ENCODE measurements at regions not wholly inside any gene's neighbourhood (a gene's known extent, or its start where the extent isn't known, plus 50 kb on each side); places are given as distances from the start of the nearest gene placed in this dataset.
"Not testable (repeated sequence)": the region's sequence is repeated elsewhere in the genome, so short reads cannot be mapped to it uniquely, and the experiment has no call there.

DNA sequence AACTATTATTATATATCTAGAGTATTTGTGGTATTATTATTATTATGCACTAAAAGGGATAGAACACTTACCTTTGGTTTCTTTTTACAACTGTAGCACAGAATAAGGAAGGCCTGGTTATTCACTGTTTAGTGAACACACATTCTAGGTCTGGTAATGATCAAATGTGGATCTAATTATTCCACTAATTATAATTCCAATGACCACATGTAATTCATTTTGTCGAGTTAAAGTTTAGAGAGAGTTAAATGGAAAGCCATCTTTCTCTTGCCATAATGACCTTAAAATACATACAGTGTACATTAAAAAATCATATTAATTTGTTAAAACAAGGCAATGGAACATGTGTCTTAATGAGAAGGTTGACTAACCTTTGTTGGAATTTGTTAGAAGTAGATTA, 147.8 kb downstream of the SEM1 start:
- DNase-seq (ENCODE audit: low read depth): no peak

DNA sequence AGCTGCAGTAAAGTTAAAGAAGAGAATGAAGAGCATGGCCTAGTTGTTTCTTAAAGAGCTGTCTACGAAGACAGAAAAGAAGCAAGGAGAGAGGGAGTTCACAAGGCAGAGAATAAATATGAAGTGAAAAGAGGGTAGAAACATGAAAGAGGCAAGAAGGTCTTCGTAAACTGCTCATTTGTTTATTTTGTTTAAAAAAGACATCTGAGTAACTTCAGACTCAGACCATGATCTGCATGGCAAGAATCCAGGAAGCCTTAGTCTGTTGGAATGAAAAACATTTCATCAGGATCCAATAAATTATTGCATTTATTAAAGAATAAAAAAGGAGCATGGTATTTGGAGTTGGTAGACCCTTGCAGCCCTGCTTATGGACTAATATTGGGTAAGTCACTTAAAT, 151.1 kb downstream of the SEM1 start:
- no peak for DNase-seq (ENCODE audit: low read depth)

DNA sequence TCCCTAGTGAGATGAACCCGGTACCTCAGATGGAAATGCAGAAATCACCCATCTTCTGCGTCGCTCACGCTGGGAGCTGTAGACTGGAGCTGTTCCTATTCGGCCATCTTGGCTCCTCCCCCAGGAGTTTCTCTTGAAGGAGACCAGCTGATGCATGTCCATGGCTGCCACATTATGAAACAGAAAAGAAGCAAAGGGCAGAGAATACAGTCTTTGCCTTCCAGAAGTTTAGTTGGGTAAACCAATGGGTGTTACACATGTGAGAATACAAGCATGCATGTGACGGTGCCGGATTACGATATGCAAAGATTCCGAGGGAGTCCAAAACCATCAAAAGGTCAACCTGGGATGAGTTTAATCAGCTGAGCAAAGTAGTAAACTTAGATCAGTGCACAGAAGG, 151.6 kb downstream of the SEM1 start:
- DNase-seq (ENCODE audit: low read depth): no peak

DNA sequence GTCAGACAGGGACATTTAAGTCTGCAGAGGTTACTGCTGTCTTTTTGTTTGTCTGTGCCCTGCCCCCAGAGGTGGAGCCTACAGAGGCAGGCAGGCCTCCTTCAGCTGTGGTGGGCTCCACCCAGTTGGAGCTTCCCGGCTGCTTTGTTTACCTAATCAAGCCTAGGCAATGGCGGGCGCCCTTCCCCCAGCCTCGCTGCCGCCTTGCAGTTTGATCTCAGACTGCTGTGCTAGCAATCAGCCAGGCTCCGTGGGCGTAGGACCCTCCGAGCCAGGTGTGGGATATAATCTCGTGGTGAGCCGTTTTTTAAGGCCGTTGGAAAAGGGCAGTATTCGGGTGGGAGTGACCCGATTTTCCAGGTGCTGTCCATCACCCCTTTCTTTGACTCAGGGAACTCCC, 152.0 kb downstream of the SEM1 start:
- DNase-seq (ENCODE audit: low read depth): not testable (repeated sequence)

DNA sequence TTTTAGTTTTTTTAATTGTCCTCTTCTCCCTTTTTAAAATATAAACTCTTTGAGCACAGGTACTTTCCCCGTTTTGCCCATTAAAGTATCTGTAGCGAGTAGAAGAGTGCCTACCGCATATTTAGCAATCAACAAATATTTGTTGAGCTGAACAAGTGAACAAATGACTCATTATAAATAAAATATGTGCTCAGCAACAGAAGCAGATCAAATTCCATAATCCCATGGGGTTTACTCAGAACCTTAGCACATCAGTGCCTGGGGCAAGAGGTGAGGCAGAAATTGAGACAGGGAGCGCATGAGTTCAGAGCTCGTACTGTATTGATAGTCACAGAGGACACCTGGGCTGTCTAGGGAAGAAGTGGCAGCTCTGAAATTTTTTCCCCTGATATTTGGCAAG, 161.0 kb downstream of the SEM1 start:
- DNase-seq (ENCODE audit: low read depth): no peak

DNA sequence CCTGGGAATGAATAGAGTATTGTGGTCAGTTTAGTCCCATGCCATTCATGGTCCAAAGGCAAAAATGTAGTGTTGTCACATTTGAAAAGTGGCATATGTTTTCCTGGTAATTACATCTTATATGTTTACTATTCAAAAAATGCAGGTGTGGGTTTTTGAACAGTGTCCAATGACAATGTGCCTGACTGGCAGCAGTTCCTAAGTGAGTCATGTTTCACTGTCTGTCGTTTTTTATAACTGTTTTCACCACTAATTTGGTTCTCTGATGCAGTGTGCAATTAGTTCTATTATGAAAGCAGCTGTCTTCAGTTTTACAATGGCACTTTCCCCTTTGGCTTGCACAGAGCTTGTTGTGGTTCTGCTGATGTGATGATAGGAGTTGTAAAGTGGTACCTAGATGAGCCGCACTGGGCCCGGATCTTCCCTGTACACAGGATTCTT, 162.3 kb downstream of the SEM1 start:
- no peak for DNase-seq (ENCODE audit: low read depth)

DNA sequence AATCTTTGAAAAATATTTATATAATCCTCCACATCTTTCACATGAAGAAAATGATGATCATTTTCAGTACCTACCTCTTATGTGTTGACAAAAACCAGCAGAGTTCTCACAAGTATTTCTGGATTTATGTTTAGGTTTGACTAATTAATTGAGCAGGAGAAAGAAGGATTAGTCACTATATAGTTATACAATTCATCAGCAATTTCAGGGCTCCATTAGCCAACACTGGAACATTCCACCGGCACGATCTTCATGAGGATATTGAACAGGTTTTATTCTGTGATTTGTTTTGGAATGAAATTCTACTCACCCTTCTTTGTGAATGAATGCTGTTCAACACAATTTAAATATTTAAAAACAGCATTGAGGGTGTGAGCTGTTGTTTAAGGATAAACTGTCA, 163.2 kb downstream of the SEM1 start:
- no peak for DNase-seq (ENCODE audit: low read depth)

DNA sequence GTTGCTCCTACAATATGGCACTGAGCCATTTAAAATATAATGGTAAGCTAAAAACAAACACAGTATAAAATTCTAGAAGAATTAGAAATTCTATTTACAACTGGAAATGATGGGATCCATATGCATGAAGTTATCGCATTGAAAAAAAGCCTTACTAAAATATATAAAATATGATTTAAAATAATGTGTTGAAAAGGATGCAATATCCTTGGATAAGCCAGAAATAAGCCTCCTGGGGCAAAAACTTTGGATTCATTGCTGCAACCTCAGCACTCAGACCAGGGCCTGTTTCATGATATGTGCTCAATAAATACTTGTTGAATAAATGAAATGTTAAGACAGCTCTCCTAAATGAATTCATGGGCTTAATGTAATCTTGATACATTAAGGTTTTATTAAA, 170.2 kb downstream of the SEM1 start:
- DNase-seq (ENCODE audit: low read depth): no peak

DNA sequence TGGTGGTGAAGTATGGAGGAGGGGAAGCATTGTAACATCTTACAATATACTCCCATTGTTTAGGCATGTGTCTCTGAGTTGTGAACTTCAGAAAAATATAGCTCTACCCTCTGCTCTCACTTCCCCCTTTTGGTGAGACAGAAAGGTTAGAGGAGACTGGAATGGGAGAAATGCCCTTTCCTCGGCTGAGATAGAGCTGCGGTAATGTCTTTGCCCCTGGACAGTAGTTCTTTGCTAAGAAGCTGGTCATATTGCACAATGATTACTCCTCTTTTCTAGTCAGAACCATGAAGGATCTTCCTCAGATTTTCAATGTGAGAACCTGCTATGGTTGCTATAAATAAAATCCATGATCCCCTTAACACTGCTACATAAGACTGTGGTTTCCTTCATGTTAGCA, 171.0 kb downstream of the SEM1 start:
- DNase-seq (ENCODE audit: low read depth): no peak

DNA sequence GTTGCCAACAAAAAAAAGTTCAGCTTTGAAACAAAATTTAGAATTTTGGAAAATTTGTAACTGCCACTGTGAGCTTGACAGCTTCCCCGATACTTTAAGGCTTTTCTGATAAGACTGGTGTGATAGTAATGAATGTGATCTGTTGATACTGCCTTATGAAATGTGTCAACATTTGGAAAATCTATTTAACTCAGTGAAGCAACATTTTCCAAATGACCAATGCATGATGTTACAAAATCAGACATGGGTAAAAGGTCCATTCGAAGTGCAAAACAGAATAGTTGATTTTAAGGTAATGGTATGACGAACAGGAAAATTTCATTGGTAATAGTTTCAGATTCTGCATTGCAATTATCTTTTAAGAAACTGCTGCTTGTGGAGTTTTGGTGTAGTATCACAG, 175.4 kb downstream of the SEM1 start:
- no peak for DNase-seq (ENCODE audit: low read depth)

DNA sequence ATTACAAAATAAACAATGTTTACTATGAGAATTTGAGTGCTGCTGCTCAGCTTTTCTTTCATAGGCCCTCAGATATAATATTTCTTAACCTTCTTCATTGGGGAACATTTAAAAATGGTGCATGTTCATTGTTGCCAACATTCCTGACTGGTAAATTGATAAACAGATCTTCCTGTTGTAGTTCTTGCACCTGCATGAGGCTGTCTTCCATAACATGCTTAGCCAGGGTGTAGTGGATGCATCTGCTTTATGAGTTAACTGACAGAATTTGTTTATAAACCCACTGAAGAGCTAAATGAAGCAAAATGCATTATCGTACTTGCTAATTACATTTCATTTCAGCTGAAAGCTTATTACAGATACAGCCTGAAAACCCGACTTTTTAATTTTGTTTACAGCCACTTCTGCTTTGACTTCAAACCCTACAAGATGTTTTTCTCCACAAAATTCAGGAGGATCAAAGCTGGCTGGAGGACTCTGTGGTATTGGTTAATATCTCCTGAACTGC, 177.2 kb downstream of the SEM1 start:
- DNase-seq (ENCODE audit: low read depth): no peak

DNA sequence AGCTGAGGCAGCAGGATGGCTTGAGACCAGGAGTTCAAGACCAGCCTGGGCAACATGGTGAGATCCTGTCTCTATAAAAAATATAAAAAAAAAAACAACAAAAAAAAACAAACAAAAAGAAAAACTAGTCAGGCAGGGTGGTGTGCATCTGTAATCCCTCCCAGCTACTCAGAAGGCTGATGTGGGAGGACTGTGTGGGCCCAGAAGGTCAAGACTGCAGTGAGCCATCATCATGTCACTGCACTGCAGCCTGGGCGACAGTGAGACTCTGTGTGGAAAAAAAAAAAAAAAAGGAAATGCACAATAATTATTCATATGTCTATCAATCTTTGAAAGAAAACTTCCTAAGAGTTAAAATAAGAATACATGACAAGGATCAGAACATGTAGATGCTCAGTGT, 178.3 kb downstream of the SEM1 start:
- DNase-seq (ENCODE audit: low read depth): no peak

DNA sequence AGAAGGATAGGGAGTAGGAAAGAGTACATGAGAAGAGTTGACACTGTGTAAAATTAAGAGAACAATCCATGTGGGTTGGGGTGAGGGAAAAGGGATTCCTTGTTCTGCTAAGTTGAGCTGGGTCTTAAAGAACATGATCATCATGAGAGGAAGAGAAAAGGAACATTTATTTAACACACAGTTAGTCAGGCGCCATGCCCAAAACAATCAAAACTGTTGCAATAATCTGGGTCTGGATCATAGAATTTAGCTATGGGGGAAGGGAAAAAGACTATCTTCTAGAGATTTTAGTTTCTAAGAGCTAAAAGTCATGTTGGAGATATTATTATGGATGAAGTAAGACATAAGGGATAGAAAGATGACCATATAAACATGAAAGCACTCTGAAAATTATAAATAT, 178.9 kb downstream of the SEM1 start:
- no peak for DNase-seq (ENCODE audit: low read depth)

DNA sequence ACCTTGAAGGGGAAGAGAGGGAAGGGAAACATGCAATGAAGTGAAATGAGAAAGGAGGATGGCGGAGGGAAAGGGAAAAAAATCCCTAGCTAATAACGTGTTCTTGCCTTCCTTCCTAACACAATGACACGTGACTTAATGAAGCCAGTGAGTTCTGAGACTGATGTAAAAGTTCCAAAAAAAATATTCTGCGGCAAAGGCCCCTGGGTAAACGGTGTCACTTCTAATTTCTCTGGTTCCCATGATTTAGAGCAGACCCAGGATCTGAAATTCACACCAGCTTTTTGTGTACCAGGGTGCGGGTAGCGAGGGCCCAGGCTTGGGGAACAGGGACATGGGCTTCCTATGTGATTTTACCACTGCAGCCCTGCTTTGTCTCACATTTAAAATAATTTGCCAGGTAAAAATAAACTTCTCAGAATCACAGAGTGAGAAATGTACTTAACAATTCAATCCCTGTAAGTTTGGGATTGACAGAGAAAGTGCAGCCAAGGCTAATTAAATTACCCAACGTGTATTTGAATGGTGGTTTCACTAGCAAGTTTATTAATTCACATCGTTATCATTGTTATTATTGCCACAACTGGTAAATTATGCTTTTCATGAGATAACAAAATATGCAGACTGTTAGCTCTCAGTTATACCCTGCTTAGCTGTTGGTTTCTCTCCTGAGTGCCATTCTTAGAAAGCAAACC, 182.4 kb downstream of the SEM1 start:
- DNase-seq (ENCODE audit: low read depth): no peak

DNA sequence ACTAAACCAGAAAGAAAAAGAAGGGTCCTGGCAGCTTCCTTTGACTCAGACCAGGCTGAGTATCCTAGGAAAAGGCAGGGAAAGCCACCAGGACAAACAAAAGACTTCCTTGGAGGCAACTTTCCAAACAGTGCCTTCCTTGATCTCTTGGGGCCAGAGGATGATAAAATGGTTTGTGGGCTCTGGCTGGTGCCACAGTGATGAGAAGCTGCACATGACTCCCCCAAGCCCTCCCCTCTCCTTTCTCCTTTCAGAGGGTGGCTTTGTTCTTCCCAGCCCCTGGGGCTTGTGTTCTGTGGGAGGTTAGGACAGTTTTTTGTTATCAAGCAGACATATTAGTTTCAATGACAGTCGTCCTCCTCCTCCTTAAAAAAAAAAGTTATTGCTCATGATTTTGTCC, 183.2 kb downstream of the SEM1 start:
- no peak for DNase-seq (ENCODE audit: low read depth)

DNA sequence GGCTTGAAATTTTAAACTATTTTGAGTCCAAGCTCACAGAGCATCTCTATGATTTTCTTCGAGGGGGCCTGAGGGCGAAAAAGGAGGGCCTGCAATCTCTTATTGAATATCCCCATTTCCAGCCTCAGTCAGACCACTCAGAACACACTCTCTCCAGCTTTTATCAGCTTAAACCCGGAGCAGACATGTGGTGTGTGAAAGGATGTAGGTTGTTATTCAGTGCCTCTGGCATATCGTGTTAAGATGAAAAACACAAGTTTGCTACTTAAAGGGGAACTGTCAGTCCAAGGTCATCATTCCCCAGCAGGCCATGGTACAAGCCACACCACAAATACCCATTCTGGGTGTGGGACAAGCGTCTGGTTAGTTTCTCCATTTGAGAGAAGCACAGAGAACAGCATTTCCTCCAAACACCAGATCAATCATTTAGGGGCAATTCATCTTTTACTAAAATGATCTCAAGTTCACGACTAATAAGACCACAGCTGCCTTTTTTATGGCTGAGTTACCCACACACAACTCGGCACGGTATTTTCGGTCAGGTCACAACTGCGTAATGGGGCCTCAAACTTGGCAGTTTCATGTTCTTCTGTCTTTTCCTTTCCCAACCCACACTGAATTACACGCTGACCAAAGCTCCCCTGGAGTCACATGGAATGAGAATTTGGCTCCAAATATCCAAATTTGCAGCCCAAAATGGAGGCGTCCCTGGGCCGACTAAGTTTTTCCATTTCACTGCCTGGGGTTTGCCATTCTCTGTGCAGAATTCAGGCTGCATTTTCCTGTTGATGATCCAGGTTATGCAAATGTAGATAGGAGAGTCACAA, 188.4 kb downstream of the SEM1 start:
- peak; percentile 65 for DNase-seq (ENCODE audit: low read depth)

DNA sequence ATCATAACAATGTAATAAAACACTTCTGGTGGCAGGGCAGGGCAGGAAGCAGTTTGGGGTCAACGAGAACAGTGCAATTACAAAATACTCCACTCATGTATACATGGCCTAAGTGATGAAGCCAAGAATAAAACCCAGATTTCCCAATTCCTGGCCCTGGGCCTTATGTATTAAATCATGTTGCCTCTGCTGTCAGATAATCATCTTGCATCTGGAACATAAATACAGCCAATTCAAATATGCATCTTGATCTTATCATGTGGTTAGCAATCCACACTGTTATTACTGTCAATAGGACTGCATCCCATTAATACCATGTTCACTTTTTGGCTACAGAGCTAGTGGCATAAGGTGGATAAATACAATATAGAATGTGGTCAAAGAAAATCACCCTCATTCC, 186.5 kb upstream of the SLC25A13 start:
- no peak for DNase-seq (ENCODE audit: low read depth)

DNA sequence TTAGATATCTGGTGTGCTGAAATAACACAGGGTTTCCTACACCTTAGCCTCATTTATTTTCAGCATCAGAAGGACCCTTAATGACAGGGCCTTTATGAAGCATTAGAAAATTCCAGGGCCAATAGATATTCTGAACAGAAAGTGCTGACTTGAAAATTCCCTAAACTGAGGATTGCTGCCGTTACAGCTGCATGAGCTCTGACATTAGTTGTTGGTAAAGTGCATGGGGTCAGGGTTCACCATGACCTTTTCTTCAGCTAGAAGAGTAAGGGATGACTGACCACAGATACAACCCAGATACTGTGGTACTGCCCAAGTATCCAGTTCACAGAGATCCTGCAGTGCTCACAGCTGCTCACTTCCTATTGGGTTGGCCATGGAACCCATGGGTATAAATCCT, 181.7 kb upstream of the SLC25A13 start:
- DNase-seq (ENCODE audit: low read depth): no peak

DNA sequence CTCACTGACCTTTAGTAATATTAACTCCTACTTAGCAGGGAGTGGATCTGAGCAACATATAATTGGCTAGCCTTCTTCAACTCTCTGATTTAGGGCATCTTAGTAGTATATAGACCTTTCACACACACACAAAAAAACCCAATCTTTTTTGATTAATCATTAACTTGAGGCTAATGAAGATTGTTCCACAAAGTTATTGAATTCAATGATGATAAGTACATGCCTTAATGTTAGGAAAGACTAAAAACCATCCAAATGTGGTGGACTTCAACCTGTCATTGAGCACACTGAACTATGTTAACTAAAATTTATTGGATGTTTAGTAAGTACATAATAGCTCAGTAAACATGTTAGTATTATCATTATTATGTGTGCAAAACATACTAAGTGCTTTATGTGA, 179.4 kb upstream of the SLC25A13 start:
- DNase-seq (ENCODE audit: low read depth): no peak

DNA sequence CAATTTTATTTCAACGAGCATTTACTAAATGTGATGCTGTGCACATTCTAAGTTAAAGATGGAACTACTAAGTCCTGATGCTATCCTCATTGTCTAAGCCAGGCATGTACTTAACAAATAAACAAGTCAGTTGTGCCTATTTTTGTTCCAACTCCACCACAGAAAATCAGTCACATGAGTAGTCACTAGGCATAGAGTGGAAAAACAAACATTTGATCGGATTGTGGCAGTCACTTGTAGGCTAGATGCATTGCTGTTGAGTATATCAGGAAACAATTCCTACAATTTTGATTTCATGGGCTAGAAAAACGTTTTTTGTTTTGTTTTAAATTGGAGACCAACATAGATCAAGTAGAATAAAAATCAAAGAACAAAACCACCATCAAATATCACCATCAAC, 177.6 kb upstream of the SLC25A13 start:
- DNase-seq (ENCODE audit: low read depth): no peak

DNA sequence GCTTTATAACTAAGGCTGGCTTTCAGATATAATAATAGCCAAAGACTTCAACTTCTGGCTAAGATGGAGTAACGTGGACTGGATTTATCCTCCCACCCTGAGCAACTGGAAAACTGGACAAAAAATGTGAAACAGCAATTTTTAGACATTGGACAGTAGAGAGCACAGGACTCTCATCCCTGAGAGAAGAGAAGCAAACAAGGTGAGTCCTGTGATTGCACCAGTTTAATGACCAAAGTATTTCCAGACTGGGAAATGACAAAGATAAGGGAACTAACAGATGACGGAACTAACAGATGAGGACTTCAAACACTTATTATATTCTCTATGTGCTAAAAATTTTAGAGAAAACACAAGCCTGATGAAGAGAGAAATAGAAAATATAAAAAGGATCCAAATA, 175.7 kb upstream of the SLC25A13 start:
- no peak for DNase-seq (ENCODE audit: low read depth)

DNA sequence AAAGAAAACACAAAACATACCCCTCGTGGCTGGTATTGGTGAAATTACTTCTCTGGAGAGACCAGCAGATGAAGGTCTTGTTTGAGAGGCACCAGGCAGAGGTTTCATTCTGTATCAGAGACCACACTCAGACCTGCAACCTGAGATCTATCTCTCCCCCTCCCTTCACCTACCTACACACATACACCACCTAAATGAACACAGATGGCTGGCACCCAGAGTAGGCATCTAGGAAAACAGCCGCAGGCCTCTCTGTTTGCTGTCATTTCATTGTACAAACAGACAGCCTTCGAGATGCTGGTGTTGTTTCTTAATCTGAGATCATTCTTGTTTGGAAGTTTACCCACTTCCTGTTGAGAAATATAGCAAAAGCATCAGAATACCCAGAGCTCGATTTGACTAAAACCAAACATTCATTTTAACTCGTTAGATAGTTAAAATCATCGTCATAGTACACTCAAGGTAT, 173.9 kb upstream of the SLC25A13 start:
- no peak for DNase-seq (ENCODE audit: low read depth)

DNA sequence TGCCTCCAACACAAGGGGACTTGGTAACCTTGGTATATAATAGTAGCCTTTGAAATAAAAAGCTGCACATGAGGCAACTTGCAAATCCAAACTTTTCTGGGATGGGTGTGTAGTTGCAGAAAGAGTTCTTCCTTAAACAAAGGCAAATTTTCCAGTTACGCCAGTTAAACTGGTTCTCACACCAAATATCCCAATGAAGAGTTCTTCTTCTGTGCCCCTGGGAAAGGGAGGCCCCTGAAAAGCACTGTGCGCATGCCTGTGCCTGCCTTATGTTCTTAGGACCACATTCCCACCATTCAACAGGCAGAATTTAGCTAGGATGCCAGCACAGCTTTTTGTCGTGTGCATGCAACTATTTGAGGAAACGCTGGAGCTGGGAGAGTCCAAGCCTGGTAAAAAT, 164.8 kb upstream of the SLC25A13 start:
- DNase-seq (ENCODE audit: low read depth): no peak
